ENCODE measurements at regions not wholly inside any gene's neighbourhood (a gene's known extent, or its start where the extent isn't known, plus 50 kb on each side); places are given as distances from the start of the nearest gene placed in this dataset.

- TF ChIP-seq POLR2A (IDR thresholded peaks at IDR 0.05): no peak
- TF ChIP-seq POLR2AphosphoS5 (IDR thresholded peaks at IDR 0.05): no peak
These were observed 250.6 kb downstream of the MSRB3 start for GRCh38 chr12:65529106-65529505.
